Osteocyte (in vitro differentiated cells): ENCODE measurements at regions not wholly inside any gene's neighbourhood (a gene's known extent, or its start where the extent isn't known, plus 50 kb on each side); places are given as distances from the start of the nearest gene placed in this dataset.

Experiments used
- DNase-seq: peaks from one replicate; pipeline ENCODE4 v3.0.0; 2021; ENCODE audit warnings: mixed read lengths; ENCODE audit not compliant: unreplicated experiment; ENCODE audit errors: extremely low spot score
- H3K27ac Mint-ChIP-seq: one replicate; pipeline ENCODE4 v1.8.0; 2021; ENCODE audit warnings: mild to moderate bottlenecking, mixed read lengths; ENCODE audit not compliant: unreplicated experiment
- H3K27me3 Mint-ChIP-seq: one replicate; pipeline ENCODE4 v1.8.0; 2021; ENCODE audit warnings: mixed read lengths; ENCODE audit not compliant: unreplicated experiment
- H3K36me3 Mint-ChIP-seq: one replicate; pipeline ENCODE4 v1.8.0; 2021; ENCODE audit warnings: mixed read lengths; ENCODE audit not compliant: unreplicated experiment
- H3K4me1 Mint-ChIP-seq: one replicate; pipeline ENCODE4 v1.8.0; 2021; ENCODE audit warnings: mixed read lengths; ENCODE audit not compliant: unreplicated experiment
- H3K4me3 Mint-ChIP-seq: one replicate; pipeline ENCODE4 v1.8.0; 2021; ENCODE audit warnings: mild to moderate bottlenecking, moderate library complexity, mixed read lengths; ENCODE audit not compliant: unreplicated experiment
- H3K9me3 Mint-ChIP-seq: one replicate; pipeline ENCODE4 v1.8.0; 2021; ENCODE audit warnings: mixed read lengths; ENCODE audit not compliant: unreplicated experiment
- CTCF ChIP-seq: fragments of 200-600 bp; sonication (generic); IDR thresholded peaks from 2 replicates; pipeline ENCODE4 v1.5.0; 2021; ENCODE audit warnings: antibody characterized with exemption, mild to moderate bottlenecking, moderate library complexity

DNA sequence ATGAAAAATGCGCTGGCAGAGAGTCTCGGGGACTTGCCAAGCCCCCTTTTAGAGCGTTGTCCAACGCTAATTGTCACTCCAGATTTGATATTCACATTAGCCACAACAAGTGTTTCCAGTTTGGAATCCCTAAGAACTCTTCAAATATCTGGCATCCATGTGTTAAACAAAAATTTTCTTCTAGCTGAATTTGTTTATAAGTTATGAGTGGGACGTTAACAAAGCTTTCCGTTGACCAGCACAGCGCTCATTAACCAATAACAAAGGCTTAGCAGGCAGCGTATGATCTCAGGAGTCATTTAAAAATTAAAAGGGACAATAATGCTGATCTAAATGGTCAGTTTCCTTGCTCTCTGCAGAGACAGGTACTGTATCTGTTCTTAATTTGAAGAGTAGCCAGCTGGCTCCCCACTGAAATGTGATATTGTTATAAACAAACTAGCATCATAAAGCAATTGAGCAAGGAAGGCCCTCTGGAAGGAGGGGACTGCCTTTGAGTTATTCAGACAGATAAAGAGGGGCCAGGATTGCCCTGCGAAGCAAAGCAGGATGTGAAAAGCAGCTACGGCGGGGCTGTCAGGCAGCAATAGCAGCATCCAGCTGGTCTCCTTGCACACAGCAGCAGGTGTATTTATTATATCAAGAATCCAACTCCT lies 337.2 kb upstream of the SALL3 start:
- TF ChIP-seq CTCF: no peak
- Mint-ChIP-seq H3K9me3 (peaks cover 39% of the 10 kb centered on the region), H3K36me3 (no peaks in the 10 kb centered on the region), H3K4me3 (no peak overlapping the region), H3K4me1 (no peaks in the 10 kb centered on the region), H3K27me3 (no peaks in the 10 kb centered on the region), H3K27ac (no peak overlapping the region)
- no peak for DNase-seq

- no peak for TF ChIP-seq CTCF
- no peaks in the 10 kb centered on the region for H3K27me3 Mint-ChIP-seq
- H3K4me3 Mint-ChIP-seq: no peak overlapping the region
- no peak overlapping the region for H3K27ac Mint-ChIP-seq
- no peaks in the 10 kb centered on the region for H3K36me3 Mint-ChIP-seq
- no peak for DNase-seq
- peaks cover 45% of the 10 kb centered on the region for H3K9me3 Mint-ChIP-seq
- H3K4me1 Mint-ChIP-seq: no peaks in the 10 kb centered on the region
Observed at GRCh38 chr18:78643004-78643403, 336.6 kb upstream of the SALL3 start.

DNA sequence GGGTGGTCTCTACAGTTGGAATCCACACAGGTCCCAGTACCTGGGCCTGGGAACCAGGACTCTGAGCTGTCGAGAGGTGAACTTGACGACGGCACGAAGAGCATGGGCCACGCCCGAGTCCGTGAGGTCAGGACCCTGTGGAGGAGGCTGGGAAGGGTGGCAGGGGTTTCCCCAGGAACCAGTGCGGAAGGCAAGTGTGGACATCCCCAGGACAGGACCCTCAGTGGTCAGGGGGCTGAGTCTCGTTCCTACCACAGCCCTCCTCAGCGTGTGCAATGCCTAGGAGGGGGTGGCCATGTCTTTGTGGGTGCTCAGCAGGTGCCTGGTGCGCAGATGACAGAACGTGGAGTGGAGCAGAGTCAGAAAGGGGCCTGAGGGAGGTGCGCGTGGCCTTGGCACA lies 335.6 kb upstream of the SALL3 start:
- Mint-ChIP-seq H3K27ac (no peak overlapping the region), H3K36me3 (no peaks in the 10 kb centered on the region), H3K27me3 (no peaks in the 10 kb centered on the region), H3K9me3 (peaks cover 51% of the 10 kb centered on the region), H3K4me3 (no peak overlapping the region), H3K4me1 (no peaks in the 10 kb centered on the region)
- TF ChIP-seq CTCF: no peak
- no peak for DNase-seq

- no peak overlapping the region for H3K27ac Mint-ChIP-seq
- no peaks in the 10 kb centered on the region for H3K36me3 Mint-ChIP-seq
- TF ChIP-seq CTCF: no peak
- H3K9me3 Mint-ChIP-seq: peaks cover 50% of the 10 kb centered on the region
- no peak for DNase-seq
- H3K4me1 Mint-ChIP-seq: no peaks in the 10 kb centered on the region
- no peak overlapping the region for H3K4me3 Mint-ChIP-seq
- no peaks in the 10 kb centered on the region for H3K27me3 Mint-ChIP-seq
Observed at GRCh38 chr18:78645216-78645615, 334.4 kb upstream of the SALL3 start.

GRCh38 chr18:78647018-78647417 lies 332.6 kb upstream of the SALL3 start:
- H3K4me1 Mint-ChIP-seq: no peaks in the 10 kb centered on the region
- H3K36me3 Mint-ChIP-seq: no peaks in the 10 kb centered on the region
- TF ChIP-seq CTCF: no peak
- H3K4me3 Mint-ChIP-seq: no peak overlapping the region
- no peak overlapping the region for H3K27ac Mint-ChIP-seq
- DNase-seq: no peak
- H3K27me3 Mint-ChIP-seq: no peaks in the 10 kb centered on the region
- peaks cover 50% of the 10 kb centered on the region for H3K9me3 Mint-ChIP-seq
